ENCODE measurements at regions not wholly inside any gene's neighbourhood (a gene's known extent, or its start where the extent isn't known, plus 50 kb on each side); places are given as distances from the start of the nearest gene placed in this dataset.

GRCh38 chr3:20747741-20748140 is 561.7 kb upstream of the SGO1 start:
- no peak for TF ChIP-seq CTCF (IDR thresholded peaks at IDR 0.05; ENCODE audit: low read depth, low read length)
- TF ChIP-seq POLR2A (IDR thresholded peaks at IDR 0.05; ENCODE audit: extremely low read depth, insufficient read length) = no peak
- TF ChIP-seq MAX (IDR thresholded peaks at IDR 0.05; ENCODE audit: low read depth, low read length) = no peak
- TF ChIP-seq MYC (IDR thresholded peaks at IDR 0.05; ENCODE audit: low read depth, low read length) = no peak

Data from NB4 (cell line).